Breast epithelium (tissue), 4 donors: ENCODE measurements at regions not wholly inside any gene's neighbourhood (a gene's known extent, or its start where the extent isn't known, plus 50 kb on each side); places are given as distances from the start of the nearest gene placed in this dataset.

Source experiments
- DNase-seq, 2 donors: peaks; one replicate each; pipeline ENCODE4 v3.0.0-alpha.2; 2019; ENCODE audit warnings: low spot score in 2 of 2
- H3K27ac ChIP-seq, 2 donors: fragments of 200-600 bp; sonication (generic) in 1 of 2; one replicate each; pipeline ENCODE4 v1.5.1; 2016 to 2019; ENCODE audit warnings: mild to moderate bottlenecking in 1 of 2
- H3K27me3 ChIP-seq, 2 donors: fragments of 200-600 bp; sonication (generic) in 1 of 2; one replicate each; pipeline versions ENCODE4 v1.5.1 to v1.6.0; 2017 to 2019; ENCODE audit warnings: control low read depth in 1 of 2, mild to moderate bottlenecking in 1 of 2
- H3K36me3 ChIP-seq: fragments of 200-600 bp; one replicate; pipeline ENCODE4 v1.5.1; 2019
- H3K4me1 ChIP-seq, 2 donors: fragments of 200-600 bp; sonication (generic); one replicate each; pipeline ENCODE4 v1.5.1; 2016 to 2019; ENCODE audit warnings: control low read depth in 1 of 2
- H3K4me3 ChIP-seq, 3 donors: fragments of 200-600 bp; sonication (generic); 1 replicate in 2 of 3; 2 replicates in 1 of 3; pipeline ENCODE4 v1.5.1; 2016 to 2019; ENCODE audit warnings: mild to moderate bottlenecking in 3 of 3, moderate library complexity in 2 of 3
- H3K9me3 ChIP-seq, 2 donors: fragments of 200-600 bp; sonication (generic) in 1 of 2; one replicate each; pipeline ENCODE4 v1.5.1; 2016 to 2019; ENCODE audit warnings: control low read depth in 1 of 2
- CTCF ChIP-seq, 3 donors: fragments of 450-650 bp; IDR thresholded peaks; one replicate each; pipeline ENCODE4 v1.5.1; 2016 to 2017; ENCODE audit warnings: antibody characterized with exemption in 3 of 3, mild to moderate bottlenecking in 3 of 3, moderate library complexity in 3 of 3
- POLR2A ChIP-seq: fragments of 450-650 bp; IDR thresholded peaks from one replicate; pipeline ENCODE4 v1.6.1; 2016; ENCODE audit warnings: antibody characterized with exemption, mild to moderate bottlenecking, moderate library complexity
- POLR2AphosphoS5 ChIP-seq, 3 donors: sonication (generic); formaldehyde crosslinking; IDR thresholded peaks; one replicate each; pipeline ENCODE4 v1.6.1; 2017; ENCODE audit warnings: antibody characterized with exemption in 3 of 3
- intact Hi-C: fragments of 100-400 bp; cut with DNase I; formaldehyde crosslinking; loops from one replicate; pipeline ENCODE4 v1.15.1; 2023; ENCODE audit warnings: low total_unique reads

GRCh38 chr3:26171006-26171405, 381.1 kb downstream of the OXSM start:
- Histone ChIP-seq H3K27me3 (no peaks in the 10 kb centered on the region), H3K4me3 (no peak overlapping the region), H3K4me1 (no peaks in the 10 kb centered on the region), H3K36me3 (no peaks in the 10 kb centered on the region), H3K9me3 (peaks cover 0 to 20% of the 10 kb centered on the region in 2 donors), H3K27ac (no peak overlapping the region)
- TF ChIP-seq POLR2AphosphoS5 (IDR thresholded peaks at IDR 0.05) (no peak), CTCF (IDR thresholded peaks at IDR 0.05) (no peak), POLR2A (no peak)
- DNase-seq, result no peak
- intact Hi-C loops, result no loop called here

- H3K27me3 ChIP-seq, result no peaks in the 10 kb centered on the region
- TF ChIP-seq POLR2A (no peak), CTCF (IDR thresholded peaks at IDR 0.05) (no peak)
- H3K36me3 ChIP-seq, result no peaks in the 10 kb centered on the region
- peaks cover 0 to 6% of the 10 kb centered on the region in 2 donors for H3K9me3 ChIP-seq
- intact Hi-C loops, result no loop called here
- no peak for DNase-seq
- H3K4me1 ChIP-seq, result no peaks in the 10 kb centered on the region
- H3K4me3 ChIP-seq, result no peak overlapping the region
- H3K27ac ChIP-seq, result no peak overlapping the region
These were observed 401.7 kb downstream of the OXSM start for GRCh38 chr3:26191556-26191955.

DNA sequence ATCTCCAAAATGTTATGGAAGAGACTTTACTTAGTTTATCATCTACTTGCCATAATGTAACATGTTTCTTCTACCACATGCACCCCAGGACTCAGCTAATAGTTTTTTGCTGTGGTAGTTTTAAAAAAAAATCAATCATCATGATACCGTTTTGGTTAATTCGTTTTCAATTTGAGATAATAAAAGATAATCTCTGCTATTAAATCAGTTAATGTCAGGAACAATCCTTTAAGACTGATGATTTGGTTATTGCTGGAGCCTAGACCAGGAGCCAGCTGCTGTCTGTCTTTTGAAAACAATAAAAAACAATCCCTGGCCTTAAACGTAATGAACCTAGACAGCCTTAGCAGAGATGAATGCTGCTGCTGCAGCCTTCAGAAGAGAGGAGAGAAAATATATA, 403.7 kb downstream of the OXSM start:
- Histone ChIP-seq H3K27me3 (no peaks in the 10 kb centered on the region), H3K27ac (no peak overlapping the region), H3K36me3 (no peaks in the 10 kb centered on the region), H3K9me3 (peaks cover 0 to 6% of the 10 kb centered on the region in 2 donors), H3K4me3 (no peak overlapping the region), H3K4me1 (no peaks in the 10 kb centered on the region)
- intact Hi-C loops, result no loop called here
- TF ChIP-seq POLR2A (no peak), CTCF (IDR thresholded peaks at IDR 0.05) (no peak), POLR2AphosphoS5 (IDR thresholded peaks at IDR 0.05) (no peak)
- no peak for DNase-seq

- no peak for DNase-seq
- H3K27me3 ChIP-seq, result no peaks in the 10 kb centered on the region
- no peaks in the 10 kb centered on the region for H3K9me3 ChIP-seq
- H3K36me3 ChIP-seq, result no peaks in the 10 kb centered on the region
- no peak overlapping the region for H3K27ac ChIP-seq
- TF ChIP-seq CTCF (IDR thresholded peaks at IDR 0.05) (no peak), POLR2AphosphoS5 (IDR thresholded peaks at IDR 0.05) (no peak), POLR2A (no peak)
- intact Hi-C loops, result no loop called here
- no peaks in the 10 kb centered on the region for H3K4me1 ChIP-seq
- H3K4me3 ChIP-seq, result no peak overlapping the region
These were observed 406.9 kb downstream of the OXSM start for GRCh38 chr3:26196781-26197180.

- Histone ChIP-seq H3K27me3 (no peaks in the 10 kb centered on the region), H3K36me3 (no peaks in the 10 kb centered on the region), H3K9me3 (no peaks in the 10 kb centered on the region), H3K4me3 (no peak overlapping the region), H3K4me1 (no peaks in the 10 kb centered on the region), H3K27ac (no peak overlapping the region)
- no peak for TF ChIP-seq CTCF (IDR thresholded peaks at IDR 0.05)
- intact Hi-C loops, result no loop called here
- no peak for DNase-seq
These were observed 408.7 kb downstream of the OXSM start for GRCh38 chr3:26198609-26199008.
